Peyer's patch (tissue), 4 donors: ENCODE measurements at regions not wholly inside any gene's neighbourhood (a gene's known extent, or its start where the extent isn't known, plus 50 kb on each side); places are given as distances from the start of the nearest gene placed in this dataset.
A peak's percentile ranks its signal among the peaks of the same experiment; 100 is the strongest.

Experiments used
- DNase-seq, 3 donors: peaks; one replicate each; pipeline ENCODE4 v3.0.0-alpha.2; 2017 to 2019
- H3K27ac ChIP-seq, 4 donors: fragments of 200-600 bp; sonication (generic); one replicate each; pipeline ENCODE4 v1.5.1; 2016 to 2019
- H3K27me3 ChIP-seq, 2 donors: fragments of 200-600 bp; sonication (generic); one replicate each; pipeline ENCODE4 v1.5.1; 2019
- H3K36me3 ChIP-seq, 3 donors: fragments of 200-600 bp; sonication (generic); one replicate each; pipeline ENCODE4 v1.5.1; 2016 to 2019
- H3K4me1 ChIP-seq, 4 donors: fragments of 200-600 bp; sonication (generic); one replicate each; pipeline ENCODE4 v1.5.1; 2016 to 2019
- H3K4me3 ChIP-seq, 4 donors: fragments of 200-600 bp; sonication (generic); 1 replicate in 3 of 4; 2 replicates in 1 of 4; pipeline ENCODE4 v1.5.1; 2016 to 2019; ENCODE audit warnings: mild to moderate bottlenecking in 1 of 4
- H3K9me3 ChIP-seq, 4 donors: fragments of 200-600 bp; sonication (generic); one replicate each; pipeline ENCODE4 v1.5.1; 2016 to 2019; ENCODE audit warnings: mild to moderate bottlenecking in 1 of 4
- POLR2A ChIP-seq, 2 donors: fragments of 450-650 bp; IDR thresholded peaks; one replicate each; pipeline ENCODE4 v1.5.1; 2017; ENCODE audit warnings: antibody characterized with exemption in 2 of 2, mild to moderate bottlenecking in 2 of 2, moderate library complexity in 2 of 2
- TF ChIP-seq, protein P1 (sequence below), 6 experiments: fragments of 450-650 bp in 4 of 6; fragments of 200-600 bp in 2 of 6; sonication (generic) in 1 of 6; IDR thresholded peaks; one replicate each; pipeline ENCODE4 v1.5.1; 2017 to 2019; ENCODE audit warnings: antibody characterized with exemption in 6 of 6, mild to moderate bottlenecking in 3 of 6, moderate library complexity in 1 of 6

DNA sequence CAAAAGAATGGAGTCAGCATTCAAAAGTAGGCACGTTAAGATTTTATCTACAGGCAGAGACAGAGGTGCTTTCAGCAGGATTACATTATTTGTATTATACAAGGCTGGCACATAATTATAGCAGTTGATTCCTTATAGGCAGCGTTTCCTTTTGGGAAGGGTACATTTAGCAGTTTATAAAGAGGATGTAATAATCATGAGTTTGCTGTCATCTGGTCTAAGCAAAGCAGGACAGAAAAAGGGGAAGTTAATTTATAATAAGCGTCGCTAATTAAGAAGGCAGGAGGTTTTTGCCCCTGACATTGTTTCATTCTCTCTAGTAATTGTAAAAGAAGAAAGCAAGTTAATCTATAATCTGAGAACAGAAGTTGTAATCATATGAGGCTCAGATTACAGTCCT is 259.9 kb upstream of the MDGA2 start:
- H3K27me3 ChIP-seq, result no peaks in the 10 kb centered on the region
- H3K36me3 ChIP-seq, result no peaks in the 10 kb centered on the region
- no peak for DNase-seq
- H3K4me3 ChIP-seq, result no peak overlapping the region
- no peaks in the 10 kb centered on the region for H3K9me3 ChIP-seq
- TF ChIP-seq POLR2A (IDR thresholded peaks at IDR 0.05), result no peak
- TF ChIP-seq, protein P1, sequence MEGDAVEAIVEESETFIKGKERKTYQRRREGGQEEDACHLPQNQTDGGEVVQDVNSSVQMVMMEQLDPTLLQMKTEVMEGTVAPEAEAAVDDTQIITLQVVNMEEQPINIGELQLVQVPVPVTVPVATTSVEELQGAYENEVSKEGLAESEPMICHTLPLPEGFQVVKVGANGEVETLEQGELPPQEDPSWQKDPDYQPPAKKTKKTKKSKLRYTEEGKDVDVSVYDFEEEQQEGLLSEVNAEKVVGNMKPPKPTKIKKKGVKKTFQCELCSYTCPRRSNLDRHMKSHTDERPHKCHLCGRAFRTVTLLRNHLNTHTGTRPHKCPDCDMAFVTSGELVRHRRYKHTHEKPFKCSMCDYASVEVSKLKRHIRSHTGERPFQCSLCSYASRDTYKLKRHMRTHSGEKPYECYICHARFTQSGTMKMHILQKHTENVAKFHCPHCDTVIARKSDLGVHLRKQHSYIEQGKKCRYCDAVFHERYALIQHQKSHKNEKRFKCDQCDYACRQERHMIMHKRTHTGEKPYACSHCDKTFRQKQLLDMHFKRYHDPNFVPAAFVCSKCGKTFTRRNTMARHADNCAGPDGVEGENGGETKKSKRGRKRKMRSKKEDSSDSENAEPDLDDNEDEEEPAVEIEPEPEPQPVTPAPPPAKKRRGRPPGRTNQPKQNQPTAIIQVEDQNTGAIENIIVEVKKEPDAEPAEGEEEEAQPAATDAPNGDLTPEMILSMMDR (IDR thresholded peaks at IDR 0.05), result no peak
- H3K4me1 ChIP-seq, result no peaks in the 10 kb centered on the region
- no peak overlapping the region for H3K27ac ChIP-seq

DNA sequence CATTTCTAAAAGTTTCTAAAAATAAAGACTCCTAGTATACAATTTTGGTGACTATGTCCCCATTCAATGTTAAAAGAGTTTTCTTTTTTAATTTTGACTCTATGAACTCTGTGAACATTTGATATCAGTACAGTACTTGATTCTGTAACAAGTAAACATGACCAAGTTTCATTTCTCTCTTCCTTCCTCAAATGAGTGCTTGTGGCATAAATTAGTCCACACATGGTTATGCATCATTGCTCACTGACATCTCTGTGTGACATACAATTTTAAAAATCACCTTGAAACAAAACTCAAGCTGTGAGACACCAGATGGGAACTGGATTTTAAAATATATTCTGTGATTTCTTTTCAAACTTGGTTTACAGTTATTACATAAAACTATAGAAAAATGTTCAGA is 253.9 kb upstream of the MDGA2 start:
- H3K9me3 ChIP-seq, result no peaks in the 10 kb centered on the region

DNA sequence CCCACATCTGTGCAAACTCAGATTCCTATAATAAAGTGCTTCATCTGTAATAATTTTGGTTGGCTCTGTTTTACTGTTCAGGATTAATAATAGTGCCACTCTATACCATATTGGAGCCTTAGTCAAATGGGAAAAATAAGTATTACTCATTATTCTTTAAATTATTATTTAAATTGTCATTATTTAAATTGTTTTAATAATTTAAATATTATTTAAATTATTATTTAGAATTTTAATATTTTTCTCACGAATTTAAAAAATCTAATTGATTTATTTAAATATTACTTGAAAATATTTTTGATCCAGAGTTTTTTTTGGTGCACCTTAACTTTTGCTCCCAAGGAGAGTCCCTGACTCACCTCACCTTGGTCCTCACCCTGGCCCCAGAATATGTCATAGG is 245.7 kb upstream of the MDGA2 start:
- Histone ChIP-seq H3K9me3 (no peaks in the 10 kb centered on the region), H3K27ac (no peak overlapping the region), H3K27me3 (no peaks in the 10 kb centered on the region), H3K4me1 (no peaks in the 10 kb centered on the region), H3K36me3 (no peaks in the 10 kb centered on the region), H3K4me3 (no peak overlapping the region)
- TF ChIP-seq, protein P1 (IDR thresholded peaks at IDR 0.05), result no peak
- no peak for TF ChIP-seq POLR2A (IDR thresholded peaks at IDR 0.05)
- DNase-seq, result no peak

More for the DNA sequence above, 253.9 kb upstream of the MDGA2 start:
- no peaks in the 10 kb centered on the region for H3K27me3 ChIP-seq
- no peaks in the 10 kb centered on the region for H3K36me3 ChIP-seq
- H3K4me3 ChIP-seq, result no peak overlapping the region
- no peak for DNase-seq
- TF ChIP-seq POLR2A (IDR thresholded peaks at IDR 0.05), result no peak
- TF ChIP-seq, protein P1 (IDR thresholded peaks at IDR 0.05), result no peak
- no peak overlapping the region for H3K27ac ChIP-seq
- no peaks in the 10 kb centered on the region for H3K4me1 ChIP-seq

DNA sequence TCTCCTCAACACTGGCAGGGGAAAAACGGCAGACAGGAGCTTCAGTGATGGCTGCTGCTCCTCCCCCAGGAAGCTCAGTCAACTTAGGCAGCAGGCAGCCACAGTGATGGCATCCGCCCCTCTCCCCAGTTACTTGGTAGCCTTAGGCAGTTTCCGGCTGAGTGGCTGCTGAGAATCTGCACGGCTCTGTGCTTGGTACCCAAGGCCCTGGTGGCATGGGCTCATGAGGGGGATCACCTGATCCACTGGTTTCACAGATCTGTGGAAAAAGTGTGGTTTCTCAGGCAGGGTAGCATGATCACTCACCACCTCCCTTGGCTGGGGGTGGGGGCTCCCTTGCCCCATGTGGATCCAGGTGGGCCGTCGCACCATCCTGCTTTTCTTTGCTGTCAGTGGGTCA is 244.6 kb upstream of the MDGA2 start:
- Histone ChIP-seq H3K27ac (no peak overlapping the region), H3K9me3 (no peaks in the 10 kb centered on the region), H3K4me1 (no peaks in the 10 kb centered on the region), H3K27me3 (no peaks in the 10 kb centered on the region), H3K4me3 (no peak overlapping the region), H3K36me3 (no peaks in the 10 kb centered on the region)
- TF ChIP-seq, protein P1 (IDR thresholded peaks at IDR 0.05), result no peak
- TF ChIP-seq POLR2A (IDR thresholded peaks at IDR 0.05), result no peak
- DNase-seq, result peak in 1 of 3 donors; percentile 31

DNA sequence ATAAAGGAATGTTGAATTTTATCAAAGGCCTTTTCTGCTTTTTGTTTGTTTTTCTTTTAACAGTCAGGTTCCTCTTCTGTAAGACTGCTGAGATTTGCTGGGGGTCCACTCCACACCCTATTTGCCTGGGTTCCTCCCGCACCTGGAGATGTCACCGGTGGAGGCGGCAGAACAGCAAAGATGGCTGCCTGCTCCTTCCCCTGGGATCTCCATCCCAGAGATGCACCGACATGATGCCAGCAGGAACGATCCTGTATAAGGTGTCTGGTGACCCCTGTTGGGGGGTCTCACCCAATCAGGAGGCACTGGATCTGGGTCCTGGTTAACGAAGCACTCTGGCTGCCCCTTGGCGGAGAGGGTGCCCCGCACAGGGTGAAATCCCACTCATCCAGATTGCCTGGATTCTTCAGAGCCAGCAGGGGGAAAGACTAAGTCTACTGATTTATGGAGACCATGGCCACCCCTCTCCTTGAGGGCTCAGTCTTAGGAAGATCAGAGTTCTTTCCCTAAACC is 244.0 kb upstream of the MDGA2 start:
- no peak overlapping the region for H3K27ac ChIP-seq
- H3K4me1 ChIP-seq, result no peaks in the 10 kb centered on the region
- DNase-seq, result no peak
- no peaks in the 10 kb centered on the region for H3K9me3 ChIP-seq
- no peaks in the 10 kb centered on the region for H3K27me3 ChIP-seq
- no peaks in the 10 kb centered on the region for H3K36me3 ChIP-seq
- TF ChIP-seq POLR2A (IDR thresholded peaks at IDR 0.05), result no peak
- TF ChIP-seq, protein P1 (IDR thresholded peaks at IDR 0.05), result no peak
- H3K4me3 ChIP-seq, result no peak overlapping the region
